OCI-LY1 (cell line): ENCODE measurements at regions not wholly inside any gene's neighbourhood (a gene's known extent, or its start where the extent isn't known, plus 50 kb on each side); places are given as distances from the start of the nearest gene placed in this dataset.

Experiments used
- CTCF ChIP-seq: fragments of 200-600 bp; sonication (generic), shearing (Covaris generic); IDR thresholded peaks from 2 replicates; pipeline ENCODE4 v1.5.1; 2017; ENCODE audit warnings: mild to moderate bottlenecking, antibody characterized with exemption, low read length, moderate library complexity, mixed read lengths
- EZH2 ChIP-seq: fragments of 200-600 bp; sonication (generic), shearing (Covaris generic); IDR thresholded peaks from 2 replicates; pipeline ENCODE4 v1.8.0; 2017; ENCODE audit warnings: borderline replicate concordance, mixed run types, mild to moderate bottlenecking, antibody characterized with exemption, low read length, moderate library complexity, mixed read lengths

GRCh38 chr7:46189255-46189790 lies 268.3 kb upstream of the IGFBP3 start:
- TF ChIP-seq EZH2 (no peak), CTCF (no peak)
